PC-9 (cell line): ENCODE measurements at regions not wholly inside any gene's neighbourhood (a gene's known extent, or its start where the extent isn't known, plus 50 kb on each side); places are given as distances from the start of the nearest gene placed in this dataset.

Experiments
- BruUV-seq: library from RNA; stranded (reverse); fragments of 400-500 nt; replicated peaks from 2 replicates; lab custom pipeline; 2021; lab: Mats Ljungman, UMichigan
- CTCF ChIA-PET: fragments of 300-600 bp; sonication (Branson Sonifier 250); formaldehyde crosslinking; loops from one replicate; lab custom pipeline; 2022; ENCODE audit warnings: antibody characterized with exemption; lab: Charles Lee
- POLR2A ChIA-PET: fragments of 300-600 bp; sonication (Branson Sonifier 250); formaldehyde crosslinking; loops from one replicate; lab custom pipeline; 2022; ENCODE audit warnings: antibody characterized with exemption; ENCODE audit not compliant: unreplicated experiment; lab: Charles Lee
- DNase-seq, 2 experiments: peaks; one replicate each; pipeline versions ENCODE4 v3.0.0 to v3.0.0-alpha.2; 2015 to 2022; ENCODE audit warnings: mixed read lengths in 1 of 2
- H2AFZ ChIP-seq: fragments of 200-600 bp; sonication (generic); 2 replicates; pipeline ENCODE4 v1.8.1; 2017; ENCODE audit warnings: antibody characterized with exemption
- H3F3A ChIP-seq: fragments of 200-600 bp; sonication (generic); 2 replicates; pipeline ENCODE4 v1.8.1; 2017; ENCODE audit warnings: antibody characterized with exemption, mild to moderate bottlenecking, low read depth; ENCODE audit not compliant: insufficient read depth
- H3K27ac ChIP-seq: fragments of 200-600 bp; sonication (generic); 2 replicates; pipeline ENCODE4 v1.6.1; 2016; ENCODE audit warnings: mixed run types
- H3K27me3 ChIP-seq: fragments of 200-600 bp; sonication (generic); 2 replicates; pipeline ENCODE4 v1.6.1; 2016; ENCODE audit warnings: low read depth, mixed run types; ENCODE audit not compliant: insufficient read depth
- H3K36me3 ChIP-seq: fragments of 200-600 bp; sonication (generic); 2 replicates; pipeline ENCODE4 v1.6.1; 2016; ENCODE audit warnings: low read depth, mixed run types
- H3K4me1 ChIP-seq: fragments of 200-600 bp; sonication (generic); replicated peaks from 2 replicates; pipeline ENCODE4 v1.6.1; 2016; ENCODE audit warnings: mixed run types; ENCODE audit not compliant: insufficient read depth
- H3K4me2 ChIP-seq: fragments of 200-600 bp; sonication (generic); 2 replicates; pipeline ENCODE4 v1.6.1; 2017; ENCODE audit warnings: mixed run types
- H3K4me3 ChIP-seq: fragments of 200-600 bp; sonication (generic); 2 replicates; pipeline ENCODE4 v1.6.1; 2016; ENCODE audit warnings: mixed run types
- H3K79me2 ChIP-seq: fragments of 200-600 bp; sonication (generic); 2 replicates; pipeline ENCODE4 v1.6.1; 2017; ENCODE audit warnings: low read depth, mixed run types
- H3K9me2 ChIP-seq: fragments of 200-600 bp; sonication (generic); 2 replicates; pipeline ENCODE4 v1.8.1; 2017; ENCODE audit warnings: mild to moderate bottlenecking; ENCODE audit not compliant: insufficient read depth
- H3K9me3 ChIP-seq: fragments of 200-600 bp; sonication (generic); 2 replicates; pipeline ENCODE4 v1.8.1; 2016; ENCODE audit warnings: low read depth; ENCODE audit not compliant: insufficient read depth
- H4K20me1 ChIP-seq: fragments of 200-600 bp; sonication (generic); 2 replicates; pipeline ENCODE4 v1.8.1; 2017; ENCODE audit not compliant: insufficient read depth
- CTCF ChIP-seq: fragments of 200-600 bp; sonication (generic); conservative IDR thresholded peaks from 2 replicates; pipeline ENCODE4 v1.6.1; 2017; ENCODE audit warnings: mixed run types, antibody characterized with exemption, mild to moderate bottlenecking, moderate library complexity
- EZH2 ChIP-seq: fragments of 200-600 bp; sonication (generic); IDR thresholded peaks from 2 replicates; pipeline ENCODE4 v1.8.0; 2017; ENCODE audit warnings: antibody characterized with exemption, low read depth
- intact Hi-C: fragments of 100-400 bp; cut with micrococcal nuclease; formaldehyde crosslinking; loops from one replicate; pipeline ENCODE4 v1.10.0; 2022; ENCODE audit not compliant: unreplicated experiment

GRCh38 chr4:154998284-154998683 is 210.2 kb upstream of the NPY2R start:
- TF ChIP-seq CTCF = no peak
- no peak for TF ChIP-seq EZH2
- BruUV-seq = no TSS peak
- no peaks in the 10 kb centered on the region for H3K36me3 ChIP-seq
- H3K79me2 ChIP-seq = no peaks in the 10 kb centered on the region
- CTCF ChIA-PET = no interaction called here
- H3F3A ChIP-seq = no peaks in the 10 kb centered on the region
- H3K27me3 ChIP-seq = no peaks in the 10 kb centered on the region
- H3K27ac ChIP-seq = no peak overlapping the region
- no peak overlapping the region for H3K4me2 ChIP-seq
- POLR2A ChIA-PET = no interaction called here
- H4K20me1 ChIP-seq = no peaks in the 10 kb centered on the region
- H3K4me1 ChIP-seq = no peaks in the 10 kb centered on the region
- H3K9me3 ChIP-seq = no peaks in the 10 kb centered on the region
- no peaks in the 10 kb centered on the region for H3K9me2 ChIP-seq
- H2AFZ ChIP-seq = no peak overlapping the region
- DNase-seq = no peak
- no peak overlapping the region for H3K4me3 ChIP-seq
- intact Hi-C loops = no loop called here

- Histone ChIP-seq H3F3A (no peaks in the 10 kb centered on the region), H3K4me3 (no peak overlapping the region), H3K27me3 (no peaks in the 10 kb centered on the region), H3K9me2 (no peaks in the 10 kb centered on the region), H3K4me1 (no peaks in the 10 kb centered on the region), H3K9me3 (no peaks in the 10 kb centered on the region), H4K20me1 (no peaks in the 10 kb centered on the region), H2AFZ (no peak overlapping the region), H3K4me2 (no peak overlapping the region), H3K27ac (no peak overlapping the region), H3K36me3 (no peaks in the 10 kb centered on the region), H3K79me2 (no peaks in the 10 kb centered on the region)
- POLR2A ChIA-PET = no interaction called here
- no peak for TF ChIP-seq CTCF
- no peak for TF ChIP-seq EZH2
- intact Hi-C loops = no loop called here
- no peak for DNase-seq
- CTCF ChIA-PET = no interaction called here
- BruUV-seq = no TSS peak
These were observed 209.7 kb upstream of the NPY2R start for GRCh38 chr4:154998773-154999172.

- Histone ChIP-seq H4K20me1 (no peaks in the 10 kb centered on the region), H3K9me3 (no peaks in the 10 kb centered on the region), H3K79me2 (no peaks in the 10 kb centered on the region), H3K9me2 (no peaks in the 10 kb centered on the region), H3K27ac (no peak overlapping the region), H3K4me2 (no peak overlapping the region), H3K36me3 (no peaks in the 10 kb centered on the region), H3K4me1 (no peaks in the 10 kb centered on the region), H2AFZ (no peak overlapping the region), H3K4me3 (no peak overlapping the region), H3K27me3 (no peaks in the 10 kb centered on the region), H3F3A (no peaks in the 10 kb centered on the region)
- POLR2A ChIA-PET = no interaction called here
- no peak for TF ChIP-seq EZH2
- no peak for TF ChIP-seq CTCF
- CTCF ChIA-PET = no interaction called here
- intact Hi-C loops = no loop called here
- no peak for DNase-seq
- no TSS peak for BruUV-seq
These were observed 208.4 kb upstream of the NPY2R start for GRCh38 chr4:154999950-155000578.
